ENCODE measurements at regions not wholly inside any gene's neighbourhood (a gene's known extent, or its start where the extent isn't known, plus 50 kb on each side); places are given as distances from the start of the nearest gene placed in this dataset.

DNA sequence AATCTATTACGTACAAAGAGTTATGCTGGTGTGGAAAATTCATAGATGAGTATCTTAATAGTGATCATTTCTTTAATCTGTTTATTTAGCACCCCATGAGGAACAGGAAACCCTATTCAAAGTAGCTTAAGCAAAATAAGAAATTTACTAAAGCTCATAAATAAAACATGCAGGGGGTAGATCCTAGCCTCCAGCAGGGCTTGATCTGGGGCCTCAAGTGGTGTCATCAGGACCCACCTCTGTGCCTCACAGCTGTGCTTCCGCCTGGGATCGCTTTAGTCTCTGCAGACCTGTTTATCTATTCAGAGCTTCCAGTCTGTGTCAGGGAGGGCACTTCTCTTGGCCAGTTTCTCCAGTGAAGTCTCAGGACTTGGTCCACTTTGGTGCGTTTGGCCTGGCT is 171.0 kb upstream of the SLC24A5 start:
- DNase-seq (ENCODE audit: low read depth) = no peak

DNA sequence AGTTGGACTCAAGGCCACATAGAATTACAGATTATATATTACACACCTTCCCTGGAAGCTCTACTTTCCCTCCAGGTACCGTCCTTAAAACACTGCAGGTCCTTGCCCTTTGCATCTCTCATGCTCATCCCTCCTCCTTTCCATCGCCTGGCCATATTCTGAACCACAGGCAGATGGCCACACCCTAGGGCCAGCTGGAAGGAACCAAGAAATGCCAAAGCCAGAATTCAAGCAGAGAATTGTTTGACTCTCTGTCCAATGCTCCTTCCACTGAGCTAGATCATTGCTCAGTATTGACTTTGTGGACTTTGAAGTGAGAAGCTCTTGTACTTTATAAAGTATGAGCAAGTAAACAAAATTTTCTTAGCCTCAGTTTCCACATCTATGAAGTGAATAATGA is 170.3 kb upstream of the SLC24A5 start:
- no peak for DNase-seq (ENCODE audit: low read depth)

DNA sequence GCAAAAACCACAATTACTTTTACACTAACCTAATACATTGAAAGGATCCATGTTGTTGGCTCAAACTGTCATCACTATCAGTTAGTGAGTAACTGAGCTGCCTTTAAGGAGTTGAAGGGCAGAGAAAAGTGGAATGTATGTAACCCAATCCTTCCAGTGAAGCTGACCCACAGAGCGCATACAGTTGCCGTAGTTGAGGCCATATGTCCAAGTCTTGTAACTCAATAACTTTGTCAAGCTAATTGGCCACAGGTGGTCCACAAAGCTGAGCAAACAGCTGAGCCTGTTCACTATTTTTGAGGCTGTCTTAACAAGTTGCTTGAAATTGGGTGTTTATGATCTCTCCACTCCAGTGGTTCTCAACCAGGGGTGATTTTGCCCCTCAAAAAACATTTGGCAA is 169.0 kb upstream of the SLC24A5 start:
- DNase-seq (ENCODE audit: low read depth) = no peak

DNA sequence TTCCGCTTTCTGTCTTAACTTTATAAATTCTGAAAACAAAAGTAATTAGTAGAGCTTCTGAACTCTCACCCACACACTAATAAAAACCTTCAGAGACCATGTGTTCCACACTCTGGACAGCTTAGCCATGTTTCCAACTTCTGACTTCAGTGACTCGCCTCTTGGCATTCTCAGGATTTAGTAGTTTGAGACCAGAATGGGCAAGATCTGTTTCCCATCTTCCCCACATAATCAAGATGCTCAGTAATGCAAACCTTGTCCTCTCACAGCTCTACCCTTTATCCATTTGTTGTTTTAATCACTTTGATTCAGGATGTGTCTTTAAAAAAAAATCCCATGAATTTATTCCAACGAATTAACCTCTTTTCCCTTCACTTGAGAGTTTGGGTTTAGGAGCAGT is 166.6 kb upstream of the SLC24A5 start:
- no peak for DNase-seq (ENCODE audit: low read depth)

DNA sequence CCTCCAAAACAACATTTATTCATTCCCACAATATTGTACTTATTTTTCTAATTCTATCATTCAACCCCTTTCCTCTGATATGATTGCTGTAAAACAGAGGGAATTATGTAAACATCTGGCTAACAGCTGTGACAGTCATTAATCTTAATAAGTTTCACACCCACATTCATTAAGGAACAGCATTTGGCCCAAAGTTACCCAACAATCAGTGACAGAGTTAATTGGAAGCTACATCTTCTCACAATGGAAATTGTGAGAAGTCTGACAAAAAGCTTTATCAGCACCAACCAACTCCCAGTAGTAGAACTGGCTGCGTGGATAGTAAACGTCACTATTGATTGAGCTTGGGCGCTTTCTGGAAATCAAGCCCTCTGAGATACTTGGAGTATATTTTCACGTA is 165.8 kb upstream of the SLC24A5 start:
- DNase-seq (ENCODE audit: low read depth) = no peak

DNA sequence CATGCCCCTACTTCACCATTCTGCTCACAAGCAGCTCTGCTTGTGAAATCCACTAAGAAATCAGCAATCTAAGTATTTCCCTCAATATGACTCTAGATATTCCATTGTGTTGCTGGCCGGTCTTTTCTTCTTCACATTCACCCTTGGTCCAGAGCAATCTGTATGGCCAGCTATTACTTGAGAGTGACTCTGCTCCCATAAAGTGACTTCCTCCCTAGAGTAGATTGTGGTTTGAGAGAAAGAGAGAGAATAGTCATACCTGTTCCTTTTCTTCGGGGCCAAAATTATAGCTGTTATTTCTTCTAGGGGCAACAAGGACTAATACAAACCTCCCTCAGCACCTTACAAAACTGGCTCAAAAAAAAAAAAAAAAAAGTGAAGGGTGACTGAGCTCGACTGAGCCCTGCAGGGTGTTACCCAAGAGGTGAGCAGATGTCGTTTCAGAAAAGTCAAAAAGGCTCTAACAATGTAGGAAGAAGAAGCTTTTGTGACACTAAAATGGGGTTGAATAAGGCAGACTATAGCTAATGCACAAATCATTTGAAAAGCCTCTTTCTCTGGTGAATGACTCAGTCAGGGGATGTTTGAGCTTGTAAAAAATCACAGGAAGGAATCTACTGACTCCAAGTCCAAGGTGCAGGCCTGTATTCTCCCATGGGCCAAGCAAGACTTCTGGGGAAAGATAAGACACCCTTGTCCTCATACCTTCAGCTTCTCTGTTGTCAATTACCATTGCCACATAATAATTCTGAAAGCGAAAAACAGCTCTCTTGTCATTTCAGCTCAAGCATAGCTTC is 161.0 kb upstream of the SLC24A5 start:
- no peak for DNase-seq (ENCODE audit: low read depth)

DNA sequence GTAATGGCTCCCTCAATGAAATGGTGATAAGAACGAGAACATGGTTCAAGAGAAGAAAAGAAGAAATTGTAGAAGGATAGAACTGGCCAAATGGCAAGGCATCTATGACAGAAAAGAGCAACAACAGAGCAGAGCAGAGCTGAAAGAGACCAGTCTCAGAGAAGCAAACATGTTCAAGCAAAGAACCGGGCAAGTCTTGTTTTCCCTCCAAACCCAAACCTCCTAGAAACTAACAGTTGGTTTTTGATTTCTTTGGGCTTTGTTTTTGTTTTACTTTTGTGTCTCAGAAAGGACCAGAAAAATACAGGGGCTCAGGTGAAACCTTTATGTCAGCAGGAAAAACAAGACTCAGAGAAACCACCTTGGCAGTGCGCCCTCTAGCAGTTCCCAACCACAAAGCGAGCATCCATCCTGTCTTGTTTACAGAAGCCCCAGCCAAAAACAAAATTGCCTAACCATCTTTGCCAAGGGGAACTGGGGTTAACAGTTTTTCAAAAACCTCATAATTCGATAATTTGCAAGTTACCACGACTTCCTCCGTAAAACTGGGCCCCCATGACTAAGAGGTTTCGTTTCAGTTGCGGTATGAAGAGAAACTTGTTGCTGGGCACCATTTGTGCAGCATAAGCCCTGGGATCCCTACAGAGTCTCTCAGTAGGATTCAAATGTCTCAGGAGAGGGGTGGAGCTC is 159.2 kb upstream of the SLC24A5 start:
- DNase-seq (ENCODE audit: low read depth) = peak; percentile 2

DNA sequence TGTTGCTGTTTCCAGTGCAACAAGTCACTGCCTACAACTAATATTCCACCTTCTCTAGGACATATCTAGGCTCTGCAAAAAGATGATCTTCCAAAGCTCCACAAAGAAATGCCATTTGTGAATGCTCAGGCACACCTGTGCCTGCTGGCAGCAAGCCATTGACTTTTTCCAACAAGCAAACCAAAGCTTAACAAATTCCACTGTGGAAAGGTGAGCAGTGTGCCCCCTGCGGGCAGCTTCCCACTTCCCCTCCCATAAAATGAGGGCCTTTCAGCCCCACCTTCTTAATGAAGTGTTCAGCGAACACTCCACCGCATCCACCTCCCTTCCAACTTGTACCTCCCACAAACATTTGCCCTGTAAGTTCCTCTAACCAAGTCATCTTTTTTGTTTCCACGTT is 157.5 kb upstream of the SLC24A5 start:
- no peak for DNase-seq (ENCODE audit: low read depth)

DNA sequence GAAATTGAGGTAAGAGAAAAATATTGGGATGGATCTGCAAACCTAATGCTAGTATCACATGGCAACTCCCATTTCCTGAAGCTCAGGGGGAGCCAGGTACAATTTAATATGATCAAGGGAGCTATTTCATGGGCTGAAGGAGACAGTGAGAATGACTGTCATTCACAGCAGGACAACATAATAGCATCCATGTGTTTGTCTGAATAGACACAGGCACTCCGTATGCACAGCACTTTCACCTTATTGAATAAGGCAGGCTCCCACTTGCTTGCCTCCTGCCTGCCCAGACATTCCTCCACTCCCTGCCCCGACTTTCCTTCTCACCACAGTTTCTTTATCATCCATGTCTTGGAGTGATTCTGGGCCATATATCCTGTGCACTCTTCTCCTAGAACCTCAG is 156.6 kb upstream of the SLC24A5 start:
- DNase-seq (ENCODE audit: low read depth) = no peak

DNA sequence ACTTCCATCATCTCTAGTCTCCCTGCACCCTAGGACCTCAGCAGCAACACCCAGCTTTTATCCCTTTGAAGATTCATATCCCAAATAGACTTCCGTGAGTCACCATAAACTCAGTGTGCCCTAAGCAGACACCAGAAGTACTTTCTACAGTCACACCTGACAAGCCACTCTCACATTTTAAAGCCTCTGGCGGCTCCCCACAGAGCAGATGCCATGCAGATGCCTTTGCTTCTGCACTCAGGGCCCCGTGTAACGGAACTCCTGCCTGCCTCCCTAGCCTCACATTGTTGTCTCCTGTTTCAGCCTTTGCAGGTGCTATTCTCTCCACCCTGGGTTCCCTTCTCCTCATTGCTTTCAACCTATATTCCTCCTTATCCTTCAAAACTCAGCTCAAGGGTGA is 155.5 kb upstream of the SLC24A5 start:
- no peak for DNase-seq (ENCODE audit: low read depth)

DNA sequence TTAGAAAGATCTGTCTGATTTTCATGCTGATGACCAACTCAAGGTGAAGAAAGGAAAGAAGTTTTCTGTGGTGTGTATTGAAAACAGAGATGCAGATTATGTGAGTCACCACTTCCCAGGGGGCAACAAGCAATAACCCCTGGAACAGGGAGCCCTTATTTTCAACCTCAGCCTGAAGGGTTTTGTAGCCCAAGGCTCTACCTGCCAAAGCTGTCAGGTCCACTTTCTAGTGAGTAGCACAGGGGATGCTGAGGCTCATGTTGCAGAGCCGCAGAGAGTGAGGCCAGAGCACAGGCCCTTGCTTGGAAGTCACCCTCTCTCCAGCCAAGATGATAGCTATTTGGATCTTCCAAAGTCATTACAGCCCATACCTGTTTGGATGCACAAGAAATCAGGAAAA is 152.2 kb upstream of the SLC24A5 start:
- DNase-seq (ENCODE audit: low read depth) = no peak

DNA sequence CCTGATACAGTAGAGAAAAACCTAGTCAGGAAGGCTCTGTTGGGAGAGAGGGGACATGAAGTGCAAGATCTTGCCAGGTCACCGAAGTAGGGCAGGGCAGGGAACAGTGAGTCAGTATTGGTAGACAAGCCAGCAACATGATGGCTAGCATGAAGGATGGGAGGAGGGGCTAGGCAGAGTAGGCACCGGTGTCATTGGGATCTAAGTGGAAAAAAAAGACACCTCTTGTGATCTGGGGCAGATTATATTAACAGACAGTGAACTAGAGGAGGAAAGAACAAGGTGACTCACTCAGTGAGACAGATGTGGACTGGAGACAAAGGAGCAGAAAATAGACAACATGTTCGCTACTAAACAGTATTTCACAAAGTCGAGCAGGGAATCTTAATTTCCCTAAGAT is 149.2 kb upstream of the SLC24A5 start:
- DNase-seq (ENCODE audit: low read depth) = no peak

DNA sequence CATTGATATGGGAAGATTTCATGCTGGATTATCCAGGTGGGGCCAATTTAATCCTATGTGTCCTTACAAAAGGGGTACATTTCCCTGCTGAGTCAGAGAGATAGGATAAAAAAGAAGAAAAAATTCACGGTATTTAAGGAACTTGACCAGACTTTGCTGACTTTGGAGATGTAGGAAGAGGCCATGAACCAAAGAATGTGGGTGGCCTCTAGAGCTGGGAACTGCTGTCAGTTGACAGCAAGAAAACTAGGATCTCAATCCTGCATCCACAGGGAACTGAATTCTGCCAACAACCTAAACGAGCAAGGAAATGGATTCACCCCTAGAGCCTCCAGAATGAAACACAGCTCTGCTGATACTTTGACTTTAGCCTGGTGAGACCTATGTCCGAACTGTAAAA is 148.1 kb upstream of the SLC24A5 start:
- no peak for DNase-seq (ENCODE audit: low read depth)

DNA sequence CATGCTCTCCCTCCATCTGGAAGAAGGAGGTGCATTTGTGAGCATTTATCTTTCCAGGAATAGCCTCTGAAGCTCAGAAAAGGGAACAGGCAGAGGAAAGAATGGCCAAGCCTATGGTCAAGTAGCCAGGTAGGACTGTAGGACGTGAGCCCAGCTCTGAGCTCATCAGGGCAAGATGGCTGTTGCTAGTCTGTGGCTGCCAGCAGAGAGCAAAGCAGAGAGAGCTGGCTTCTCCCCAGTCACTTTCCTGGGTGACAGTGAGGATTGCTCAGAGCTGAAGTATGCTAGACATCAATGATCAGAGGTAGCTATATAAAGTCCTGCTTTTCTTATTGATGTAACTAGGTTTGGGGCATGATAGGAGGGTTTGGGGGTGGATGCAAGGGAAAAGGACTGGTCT is 146.1 kb upstream of the SLC24A5 start:
- DNase-seq (ENCODE audit: low read depth) = no peak

DNA sequence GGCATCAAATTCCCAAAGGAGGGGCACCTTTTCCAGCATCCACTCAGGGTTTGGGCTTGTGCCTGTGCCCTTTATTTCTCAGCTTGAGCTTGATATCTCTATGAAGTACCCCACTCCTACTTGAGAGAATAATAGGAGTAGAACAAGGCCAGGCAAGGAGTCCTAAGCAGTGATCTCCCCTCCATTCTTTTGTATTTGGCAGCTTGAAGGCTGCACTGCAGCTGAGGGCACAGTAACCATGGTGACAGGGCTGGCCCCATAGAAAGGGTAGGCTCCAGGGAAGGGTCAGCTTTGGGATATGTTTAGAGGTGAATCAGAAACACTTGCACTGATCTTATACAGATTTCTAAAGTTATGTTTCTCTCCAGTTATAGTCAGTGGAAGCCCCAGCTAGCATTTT is 145.4 kb upstream of the SLC24A5 start:
- no peak for DNase-seq (ENCODE audit: low read depth)

DNA sequence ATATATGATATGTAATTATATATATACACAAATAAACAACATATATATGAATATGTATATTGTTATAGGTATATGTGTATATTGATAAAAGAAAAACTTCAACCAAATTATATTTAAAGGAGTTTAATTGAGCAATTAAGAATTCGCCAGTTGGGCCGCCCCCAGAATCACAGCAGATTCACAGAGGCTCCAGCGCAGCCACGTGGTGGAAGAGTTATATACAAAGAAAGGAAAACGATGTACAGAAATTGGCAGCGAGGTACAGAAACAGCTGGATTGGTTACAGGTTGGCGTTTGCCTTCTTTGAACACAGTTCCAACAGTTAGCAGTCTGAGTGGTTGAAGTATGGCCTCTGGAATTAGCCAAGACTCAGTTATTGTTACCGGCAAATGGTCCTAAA is 137.3 kb upstream of the SLC24A5 start:
- DNase-seq (ENCODE audit: low read depth) = no peak

DNA sequence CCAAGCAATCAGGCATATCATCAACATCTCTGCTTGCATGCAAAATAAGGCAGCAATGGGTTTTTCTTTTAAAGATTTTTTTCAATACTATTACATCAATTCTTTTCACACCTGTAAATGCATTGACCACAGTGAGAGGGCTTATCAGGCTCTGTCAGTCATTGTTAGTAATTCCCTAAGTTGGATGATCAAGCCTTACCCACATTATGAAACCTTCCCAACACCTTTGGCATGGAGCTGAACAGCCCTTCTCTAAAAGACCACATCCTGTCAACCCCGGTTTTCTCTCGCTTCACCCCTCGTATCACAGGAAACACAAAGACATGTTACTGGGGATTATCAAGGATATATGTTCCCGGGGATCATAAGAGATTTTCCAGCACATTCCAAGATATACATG is 135.2 kb upstream of the SLC24A5 start:
- no peak for DNase-seq (ENCODE audit: low read depth)

DNA sequence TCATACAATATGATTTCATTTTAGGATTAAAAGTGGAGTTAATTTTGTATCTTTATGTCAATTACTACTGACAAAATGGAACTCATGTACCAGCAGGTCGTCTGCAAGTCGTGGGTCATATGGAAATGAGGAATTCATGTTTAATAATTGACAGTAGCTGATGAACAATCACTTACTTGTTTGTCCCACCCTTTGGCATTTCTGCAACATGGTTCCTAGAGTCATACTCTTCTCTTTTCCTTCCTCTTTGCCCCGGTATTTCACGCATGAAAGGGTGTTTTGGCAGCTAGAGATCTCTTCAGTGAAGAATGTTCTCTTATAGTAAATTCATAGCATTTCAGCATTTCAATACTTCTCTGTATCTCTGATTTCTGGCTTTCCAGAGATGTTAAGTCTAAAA is 133.3 kb upstream of the SLC24A5 start:
- DNase-seq (ENCODE audit: low read depth) = no peak

DNA sequence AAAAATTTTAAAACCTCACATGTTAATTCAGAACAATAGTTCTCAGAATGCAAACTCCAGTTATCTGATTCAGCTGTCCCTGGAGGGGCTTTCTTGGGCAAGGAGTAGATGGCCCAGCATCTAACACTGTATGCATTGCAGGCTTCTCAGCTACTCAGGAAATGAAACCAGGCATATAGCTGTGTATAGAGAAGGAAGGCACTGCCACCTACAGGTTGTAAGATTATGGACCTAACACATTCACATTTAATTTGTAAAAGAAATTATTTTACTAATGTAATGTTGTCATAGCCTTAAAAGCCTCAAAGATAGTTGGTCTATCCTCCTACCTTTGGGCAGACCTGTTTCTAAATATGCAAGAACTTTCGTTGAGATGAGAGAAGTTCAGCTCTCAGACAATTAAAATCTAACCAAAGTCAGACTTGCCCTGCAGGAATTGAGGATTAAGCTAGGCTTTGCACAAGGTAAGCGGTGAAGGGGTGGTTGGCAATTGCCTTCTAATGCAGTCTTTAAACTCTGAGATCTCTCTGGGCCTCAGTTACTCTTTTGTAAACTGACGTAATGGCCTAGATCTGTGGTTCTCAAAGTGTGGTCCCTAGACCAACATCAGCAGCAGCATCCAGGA is 132.8 kb upstream of the SLC24A5 start:
- no peak for DNase-seq (ENCODE audit: low read depth)

DNA sequence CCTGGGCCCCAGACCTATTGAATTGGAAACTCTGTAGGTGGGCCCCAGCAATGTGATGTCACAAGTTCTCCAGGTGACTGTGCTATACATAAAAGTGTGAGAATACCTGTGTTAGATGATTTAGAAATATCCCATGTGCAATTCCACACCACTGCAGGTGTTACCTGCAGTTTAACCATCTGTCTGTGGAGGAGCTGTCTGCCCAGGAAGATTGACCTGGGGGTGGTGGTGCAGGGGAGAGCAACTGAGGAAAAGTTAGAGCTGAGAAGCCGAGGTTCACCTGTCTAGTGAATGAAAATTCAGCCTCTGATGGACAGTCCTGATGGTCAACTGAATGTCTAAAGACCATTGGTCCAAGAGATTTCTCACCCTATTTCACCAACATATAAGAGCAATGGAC is 132.2 kb upstream of the SLC24A5 start:
- DNase-seq (ENCODE audit: low read depth) = no peak

DNA sequence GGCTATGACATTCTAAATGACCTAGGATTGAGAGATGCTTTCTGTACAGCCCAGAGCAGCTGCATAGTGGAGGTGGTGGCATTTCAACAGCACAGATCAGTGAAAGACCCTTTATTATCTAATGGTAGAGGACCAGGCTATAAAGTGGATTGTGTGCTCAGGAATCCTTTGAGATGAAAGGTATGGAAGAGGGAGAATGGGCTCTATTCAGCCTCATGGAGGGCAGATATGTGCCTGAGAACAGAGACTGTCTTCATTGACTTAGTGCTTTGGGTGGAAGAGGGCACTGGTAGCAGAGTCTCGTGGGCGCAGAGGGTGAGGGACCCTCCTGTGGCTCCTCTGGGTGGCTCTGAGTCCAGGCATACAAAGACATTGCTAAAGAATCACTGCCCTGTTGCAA is 130.0 kb upstream of the SLC24A5 start:
- no peak for DNase-seq (ENCODE audit: low read depth)

DNA sequence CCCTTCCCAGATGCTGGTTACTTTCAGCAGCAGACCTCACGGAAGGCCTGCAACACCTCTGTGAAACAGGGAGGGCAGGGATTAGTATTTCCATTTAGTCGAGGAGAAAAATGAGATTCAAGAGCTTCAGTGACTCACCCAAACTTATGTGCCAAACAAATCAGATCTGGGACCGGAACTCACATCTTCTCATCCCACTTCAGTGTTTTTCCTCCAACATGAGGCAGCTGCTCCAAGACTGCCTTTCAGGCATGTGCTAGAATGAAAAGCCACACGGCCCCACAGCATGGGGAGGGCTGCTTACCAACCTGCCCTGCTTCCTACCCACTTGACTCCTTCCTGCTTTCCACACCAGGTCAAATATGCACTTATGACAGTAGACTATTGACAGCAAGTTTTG is 129.4 kb upstream of the SLC24A5 start:
- DNase-seq (ENCODE audit: low read depth) = no peak

DNA sequence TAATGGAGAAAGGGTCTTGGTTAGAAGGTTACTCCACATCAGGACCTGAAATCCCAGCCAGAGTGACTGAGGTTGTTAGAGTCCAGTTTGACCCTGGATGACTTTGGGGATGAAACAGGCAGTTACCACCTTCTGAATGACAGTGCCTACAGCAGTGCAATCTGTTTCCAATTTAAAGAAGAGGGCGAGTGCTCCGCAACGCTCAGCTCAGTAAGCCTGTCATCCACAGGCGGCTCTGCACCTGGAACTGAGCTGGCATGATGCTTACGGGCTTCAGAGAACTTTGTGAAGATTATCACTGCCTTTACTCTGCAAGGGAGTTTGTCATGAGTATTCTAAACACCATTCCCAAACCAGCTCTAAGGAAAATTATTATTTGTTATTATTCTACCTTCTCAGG is 127.7 kb upstream of the SLC24A5 start:
- no peak for DNase-seq (ENCODE audit: low read depth)
